GM12865 (cell line): ENCODE measurements at regions not wholly inside any gene's neighbourhood (a gene's known extent, or its start where the extent isn't known, plus 50 kb on each side); places are given as distances from the start of the nearest gene placed in this dataset.

ENCODE experiments used
- DNase-seq: peaks from one replicate; pipeline ENCODE4 v3.0.0; 2010; ENCODE audit warnings: low read depth
- H3K4me3 ChIP-seq: 2 replicates; pipeline ENCODE4 v1.5.1; 2011; ENCODE audit warnings: mild to moderate bottlenecking, low read depth, low read length, control low read depth
- CTCF ChIP-seq: IDR thresholded peaks from 2 replicates; pipeline ENCODE4 v1.5.1; 2011; ENCODE audit warnings: low read length, control low read depth, low read depth, inconsistent platforms; ENCODE audit not compliant: insufficient read depth; ENCODE audit errors: missing control alignments

- DNase-seq: no peak
- H3K4me3 ChIP-seq: no peak overlapping the region
- no peak for TF ChIP-seq CTCF
Measured at GRCh38 chr4:27888505-27888904, 1027.9 kb downstream of the STIM2 start.

- no peak overlapping the region for H3K4me3 ChIP-seq
- no peak for DNase-seq
- no peak for TF ChIP-seq CTCF
Measured at GRCh38 chr4:27894951-27895350, 1034.3 kb downstream of the STIM2 start.

DNA sequence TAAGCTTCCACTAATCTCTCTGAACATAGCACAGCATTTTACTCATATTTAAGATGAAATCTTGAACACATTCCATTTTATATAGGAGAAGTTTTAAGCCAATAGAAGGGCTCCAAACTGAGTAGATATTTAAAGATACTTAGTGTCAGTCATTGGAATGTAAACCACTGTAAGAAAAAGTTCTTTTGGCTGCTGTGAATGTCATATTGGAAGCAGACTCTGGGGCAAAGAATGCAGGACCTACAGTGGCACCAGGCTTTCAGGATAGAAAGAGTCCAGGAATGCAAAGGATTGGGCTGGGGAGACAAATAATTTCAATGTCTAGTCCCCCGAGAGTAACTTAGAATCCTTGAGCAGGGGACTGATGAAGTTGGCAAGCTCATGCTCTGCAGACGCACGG, 1047.7 kb downstream of the STIM2 start:
- H3K4me3 ChIP-seq: no peak overlapping the region
- no peak for DNase-seq
- TF ChIP-seq CTCF: no peak

DNA sequence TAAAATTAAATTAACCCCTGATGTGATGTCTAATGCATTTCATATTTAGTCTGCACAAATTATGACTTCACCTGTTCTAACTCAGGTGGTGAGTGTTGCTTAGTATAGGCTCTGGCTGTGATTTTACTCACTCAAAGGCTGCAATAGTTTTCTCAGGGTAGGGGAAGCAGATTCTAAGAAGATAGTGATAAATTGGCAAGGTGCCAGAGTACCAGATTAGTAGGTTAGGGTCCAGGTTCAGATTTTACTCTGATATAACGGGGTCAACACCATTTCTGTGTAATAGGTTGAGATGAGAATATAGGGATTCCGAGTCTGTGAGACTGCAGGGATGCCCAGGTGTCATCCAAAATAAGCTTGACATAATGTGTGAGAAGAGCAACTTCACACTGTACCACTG, 1049.6 kb downstream of the STIM2 start:
- no peak for TF ChIP-seq CTCF
- DNase-seq: no peak
- H3K4me3 ChIP-seq: no peak overlapping the region

DNA sequence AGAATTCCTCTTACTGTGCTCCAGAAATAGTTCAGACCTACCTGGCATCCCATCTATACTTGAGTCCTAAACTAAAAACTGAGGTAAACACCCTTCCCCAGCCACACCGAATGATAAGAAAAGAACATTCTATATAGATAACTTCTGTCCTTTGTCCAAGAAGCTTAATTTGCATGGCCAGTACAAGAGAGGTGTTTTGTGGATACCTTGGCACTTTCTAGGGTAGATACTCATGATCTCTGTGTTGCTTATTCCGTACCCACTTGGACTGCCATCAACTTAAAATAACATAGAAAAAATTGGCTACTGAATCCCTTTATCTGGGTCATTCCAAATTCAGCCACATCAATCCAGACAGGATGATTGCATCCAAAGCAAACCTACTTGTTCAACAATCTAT, 1050.4 kb downstream of the STIM2 start:
- no peak for TF ChIP-seq CTCF
- DNase-seq: no peak

GRCh38 chr4:27913738-27914137, 1053.1 kb downstream of the STIM2 start:
- DNase-seq: no peak
- no peak overlapping the region for H3K4me3 ChIP-seq
- no peak for TF ChIP-seq CTCF

More for the DNA sequence above, 1050.4 kb downstream of the STIM2 start:
- H3K4me3 ChIP-seq: no peak overlapping the region

DNA sequence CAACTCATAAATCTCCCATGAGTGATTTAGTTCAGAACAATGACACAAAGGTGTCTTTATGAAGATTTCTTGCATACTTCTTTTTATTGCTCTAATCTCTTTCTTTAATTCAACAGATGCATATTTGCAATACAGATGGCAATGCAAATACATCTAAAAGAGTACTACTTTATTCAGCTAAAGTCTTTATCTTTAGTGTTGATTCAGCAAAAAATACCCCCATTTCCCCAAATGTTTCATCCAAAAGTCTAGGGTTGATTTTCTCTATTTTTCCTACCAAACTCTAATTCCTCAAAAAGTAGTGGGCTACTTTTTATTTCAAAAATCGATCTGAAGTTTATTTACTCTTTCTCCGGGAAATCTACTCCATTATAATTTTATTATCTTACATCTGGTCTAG, 1055.2 kb downstream of the STIM2 start:
- DNase-seq: no peak
- no peak for TF ChIP-seq CTCF
- H3K4me3 ChIP-seq: no peak overlapping the region
